HG02970 (cell line): ENCODE measurements at regions not wholly inside any gene's neighbourhood (a gene's known extent, or its start where the extent isn't known, plus 50 kb on each side); places are given as distances from the start of the nearest gene placed in this dataset.
"Not testable (repeated sequence)": the region's sequence is repeated elsewhere in the genome, so short reads cannot be mapped to it uniquely, and the experiment has no call there.

ENCODE experiments used
- ATAC-seq: cut with Tn5 transposase; IDR thresholded peaks from one replicate; pipeline ENCODE4 v1.9.1; 2021; ENCODE audit warnings: mild to moderate bottlenecking, moderate library complexity, moderate number of reproducible peaks; ENCODE audit not compliant: unreplicated experiment, low FRiP score

GRCh38 chr13:74755065-74755464, 620.9 kb upstream of the KLF12 start:
- no peak for ATAC-seq

- ATAC-seq: no peak
Observed at GRCh38 chr13:74751739-74752138, 617.5 kb upstream of the KLF12 start.

DNA sequence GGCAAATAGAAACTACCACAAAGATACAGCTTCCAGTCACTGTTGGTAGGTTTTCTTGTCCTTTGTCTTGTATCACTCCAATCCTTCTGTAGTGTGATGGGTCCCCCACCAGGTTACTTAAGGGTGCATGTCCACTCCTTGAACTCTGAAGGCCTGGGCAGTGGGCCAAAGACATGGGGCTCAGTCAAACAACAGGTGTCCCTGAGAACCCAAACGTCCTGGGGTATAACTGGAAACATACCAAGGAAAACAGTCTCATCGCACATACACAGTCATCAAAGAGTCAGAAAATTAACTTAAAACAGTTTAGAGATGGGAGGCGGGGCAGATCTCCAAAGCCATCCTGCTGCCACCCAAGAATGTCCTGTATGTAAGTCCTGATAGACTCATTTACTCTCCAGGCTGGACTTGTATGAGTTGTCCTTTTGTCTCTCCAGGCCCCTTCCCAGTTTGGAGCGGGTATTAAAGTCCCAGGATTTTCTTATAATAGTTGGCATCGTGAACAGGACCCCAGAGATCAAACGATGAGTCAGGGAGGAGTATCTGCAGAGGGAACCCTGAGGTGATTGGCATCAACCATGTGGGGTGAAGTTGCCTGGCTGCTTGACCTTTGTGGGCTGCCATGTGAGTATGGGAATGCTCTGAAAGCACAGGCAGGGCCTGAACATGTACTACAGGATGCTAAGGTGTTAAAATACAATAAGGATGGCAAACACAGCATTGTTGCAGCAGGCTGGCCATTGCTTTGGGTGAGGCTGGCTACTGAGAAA, 613.2 kb upstream of the KLF12 start:
- ATAC-seq: no peak

DNA sequence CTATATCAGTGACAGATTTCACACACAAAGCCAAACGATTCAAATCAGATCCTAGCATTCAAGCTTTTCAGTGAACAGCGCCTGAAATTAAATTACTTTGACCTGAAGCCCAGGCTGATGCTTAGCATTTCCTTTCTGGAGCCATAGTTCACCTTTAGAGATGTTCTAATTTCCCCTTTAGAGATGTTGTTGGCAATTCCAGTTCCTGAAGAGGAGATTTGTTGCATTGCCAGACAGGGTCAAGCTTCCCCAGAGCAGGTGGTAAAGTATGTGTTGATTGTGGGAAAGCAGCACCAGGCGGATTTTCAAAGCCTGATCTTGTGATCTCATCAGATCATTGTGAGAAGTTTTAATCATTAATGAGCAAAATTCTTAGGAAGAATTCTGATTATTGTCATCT, 609.8 kb upstream of the KLF12 start:
- ATAC-seq: no peak

DNA sequence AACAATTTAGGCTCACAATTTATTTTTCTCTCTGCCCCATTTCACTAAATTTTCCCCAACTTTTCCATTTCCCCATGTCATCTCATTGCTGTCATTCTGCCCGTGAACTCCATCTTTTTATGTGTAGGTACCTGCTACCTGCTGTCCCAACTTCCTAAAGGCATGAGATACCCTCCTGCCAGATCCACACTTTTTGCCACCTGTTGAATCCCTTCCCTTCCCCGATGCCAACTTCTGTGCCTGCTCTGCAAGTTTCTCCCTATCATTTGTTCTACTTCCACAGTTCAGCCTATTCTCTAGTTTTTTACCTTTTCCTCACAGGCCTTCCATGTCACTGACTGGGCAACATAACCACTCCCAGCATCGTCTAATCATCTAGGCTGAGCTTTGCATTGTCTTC, 607.5 kb upstream of the KLF12 start:
- ATAC-seq: no peak

DNA sequence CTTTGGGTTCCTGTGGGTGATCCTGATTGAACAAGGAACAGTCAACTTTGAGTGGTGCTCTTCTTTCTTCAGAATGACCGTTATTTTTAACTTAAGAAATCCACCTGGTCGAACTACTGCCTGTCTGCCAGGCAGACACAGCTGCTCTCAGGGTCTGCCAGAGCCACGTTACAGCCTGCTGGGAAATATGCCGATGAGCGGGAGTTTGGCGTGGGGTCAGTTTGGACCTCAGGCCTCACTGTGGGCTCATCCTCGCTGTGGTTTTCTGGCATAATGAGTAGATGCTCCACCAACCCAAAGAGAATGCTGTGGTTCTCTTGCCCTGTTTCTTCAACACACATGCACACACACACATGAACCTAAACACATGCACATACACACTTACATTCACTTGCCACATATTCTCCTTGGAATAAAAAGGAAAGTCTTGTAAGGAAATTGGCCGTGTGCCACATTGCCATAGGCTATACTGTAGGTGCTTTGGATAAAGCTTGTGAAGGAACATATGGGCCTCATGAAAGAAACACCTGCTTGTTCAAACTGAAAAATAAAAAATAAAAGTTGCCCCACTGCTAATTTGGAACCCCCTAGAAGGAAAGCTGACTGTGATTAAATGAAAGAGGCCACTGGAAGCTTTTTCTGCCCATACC, 598.7 kb upstream of the KLF12 start:
- no peak for ATAC-seq

GRCh38 chr13:74731731-74732130, 597.5 kb upstream of the KLF12 start:
- no peak for ATAC-seq

- no peak for ATAC-seq
Observed at GRCh38 chr13:74730556-74731331, 596.5 kb upstream of the KLF12 start.

DNA sequence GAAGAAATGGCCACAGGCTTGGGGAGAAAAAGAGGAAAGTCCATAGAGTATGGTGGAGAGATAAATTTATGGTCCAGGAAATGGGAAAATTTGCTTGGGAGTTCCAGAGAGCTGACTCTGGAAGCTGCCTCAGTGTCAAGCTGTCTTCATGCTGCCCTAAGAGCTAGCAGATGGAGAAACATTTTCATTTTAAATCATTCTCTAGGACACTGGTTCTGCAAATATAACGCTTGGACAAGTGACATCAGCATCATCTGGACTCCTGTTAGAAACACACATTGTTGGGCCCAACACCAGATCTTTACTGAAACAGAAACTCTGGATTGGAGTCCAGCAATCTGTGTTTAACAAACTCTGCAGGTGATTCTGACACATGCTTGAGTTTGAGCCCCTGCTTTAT, 592.0 kb upstream of the KLF12 start:
- ATAC-seq: no peak

- ATAC-seq: not testable (repeated sequence)
Observed at GRCh38 chr13:74718232-74718842, 584.1 kb upstream of the KLF12 start.

GRCh38 chr13:74715718-74716117, 581.5 kb upstream of the KLF12 start:
- no peak for ATAC-seq

- no peak for ATAC-seq
Observed at GRCh38 chr13:74710006-74710405, 575.8 kb upstream of the KLF12 start.

GRCh38 chr13:74709226-74709625, 575.0 kb upstream of the KLF12 start:
- ATAC-seq: no peak

DNA sequence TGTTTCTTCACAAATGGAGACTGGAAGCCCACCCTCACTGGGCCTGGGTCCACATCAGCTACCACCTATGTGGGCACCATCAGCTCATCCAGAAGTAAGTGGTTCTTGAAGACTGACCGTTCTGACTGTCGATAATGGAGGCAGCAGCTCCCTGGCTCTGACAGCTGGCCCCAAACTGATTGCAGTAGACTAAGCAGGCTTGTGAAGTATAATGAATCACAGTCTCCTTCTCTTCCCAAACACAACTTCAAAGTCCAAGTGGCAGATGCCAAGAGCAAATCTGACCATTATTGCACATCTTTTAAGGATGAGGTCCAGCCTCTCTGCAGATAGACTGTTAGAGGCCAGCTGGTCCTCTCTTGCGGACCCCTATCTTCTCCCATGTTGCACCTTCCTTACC, 574.4 kb upstream of the KLF12 start:
- ATAC-seq: no peak

DNA sequence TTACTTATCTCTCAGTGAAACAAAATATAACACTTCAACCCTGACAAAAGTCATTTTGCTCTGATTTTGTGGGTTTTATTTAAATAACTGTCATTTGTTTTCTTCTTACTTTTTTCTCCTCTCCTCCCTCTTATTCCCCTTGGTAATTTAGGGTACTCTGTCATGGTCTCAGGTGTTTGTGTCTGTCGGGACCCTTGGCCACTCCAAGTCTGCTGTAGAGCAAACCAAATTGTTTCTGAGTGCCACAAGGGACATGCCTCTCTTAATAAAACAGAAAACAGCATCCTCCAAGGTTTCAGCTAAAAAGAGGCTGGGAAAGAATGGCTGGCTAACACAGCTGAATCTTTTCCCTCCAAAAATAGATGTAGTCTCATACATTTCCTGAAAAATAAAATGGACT, 573.1 kb upstream of the KLF12 start:
- no peak for ATAC-seq

DNA sequence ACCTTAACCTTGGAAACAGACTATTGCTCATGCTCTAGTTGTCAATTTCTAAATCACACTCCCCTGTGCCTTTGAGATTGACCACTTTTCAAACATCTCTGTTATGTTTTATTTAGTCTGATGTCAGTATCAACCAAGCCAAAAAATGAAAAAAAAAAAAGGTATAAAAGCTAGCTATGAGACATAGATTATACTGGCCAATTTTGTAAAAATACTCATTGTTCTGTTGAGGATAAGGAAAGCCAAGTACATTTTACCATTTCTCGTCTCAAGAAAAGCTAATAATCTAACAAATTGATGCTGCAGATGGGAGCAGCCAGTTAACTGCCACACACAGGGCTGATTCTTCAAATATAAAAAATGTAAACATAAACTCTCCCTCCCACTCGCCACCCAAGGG, 572.6 kb upstream of the KLF12 start:
- ATAC-seq: no peak

- ATAC-seq: no peak
Observed at GRCh38 chr13:74705438-74705837, 571.2 kb upstream of the KLF12 start.

GRCh38 chr13:74703855-74704387, 569.7 kb upstream of the KLF12 start:
- no peak for ATAC-seq

DNA sequence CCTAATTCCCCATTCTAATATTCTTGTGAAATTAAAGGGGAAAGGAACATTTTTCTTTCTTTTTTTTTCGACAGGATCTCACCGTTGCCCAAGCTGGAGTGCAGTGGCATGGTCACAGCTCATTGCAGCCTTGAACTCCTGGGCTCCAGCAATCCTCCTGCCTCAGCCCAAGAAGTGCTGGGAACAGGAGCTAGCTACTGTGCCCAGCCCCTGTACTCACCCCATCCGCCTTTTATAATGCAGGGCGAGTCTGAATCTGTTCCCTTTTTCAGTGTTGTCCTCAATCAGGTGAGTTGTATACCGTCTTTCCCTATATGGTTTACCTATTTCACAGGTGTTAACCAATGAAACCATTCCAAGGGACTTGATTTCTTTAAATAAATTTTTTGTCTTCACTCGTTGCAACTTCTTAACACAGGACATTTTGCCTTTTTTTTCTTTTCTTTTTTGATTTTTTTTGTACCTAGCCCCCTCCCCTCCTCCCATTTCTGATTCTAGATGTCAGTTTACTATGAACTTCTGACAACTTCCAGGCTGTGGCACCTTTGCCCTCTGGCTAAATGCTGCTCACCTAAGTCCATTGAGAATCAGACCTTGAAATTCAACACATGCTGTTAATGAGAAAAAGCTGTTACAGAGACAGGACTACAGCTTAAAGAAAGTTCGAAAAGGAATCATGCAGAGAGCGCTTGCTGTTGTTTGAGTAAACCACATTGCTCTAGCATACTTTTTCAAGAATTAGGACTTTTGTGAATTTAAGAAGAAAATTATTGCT, 562.1 kb upstream of the KLF12 start:
- no peak for ATAC-seq
